Fibroblast of peridontal ligament (primary cell): ENCODE measurements at regions not wholly inside any gene's neighbourhood (a gene's known extent, or its start where the extent isn't known, plus 50 kb on each side); places are given as distances from the start of the nearest gene placed in this dataset.
"Not testable (repeated sequence)": the region's sequence is repeated elsewhere in the genome, so short reads cannot be mapped to it uniquely, and the experiment has no call there.

Experiments
- DNase-seq: peaks from one replicate; pipeline ENCODE4 v3.0.0-alpha.2; 2010; ENCODE audit errors: extremely low read depth

DNA sequence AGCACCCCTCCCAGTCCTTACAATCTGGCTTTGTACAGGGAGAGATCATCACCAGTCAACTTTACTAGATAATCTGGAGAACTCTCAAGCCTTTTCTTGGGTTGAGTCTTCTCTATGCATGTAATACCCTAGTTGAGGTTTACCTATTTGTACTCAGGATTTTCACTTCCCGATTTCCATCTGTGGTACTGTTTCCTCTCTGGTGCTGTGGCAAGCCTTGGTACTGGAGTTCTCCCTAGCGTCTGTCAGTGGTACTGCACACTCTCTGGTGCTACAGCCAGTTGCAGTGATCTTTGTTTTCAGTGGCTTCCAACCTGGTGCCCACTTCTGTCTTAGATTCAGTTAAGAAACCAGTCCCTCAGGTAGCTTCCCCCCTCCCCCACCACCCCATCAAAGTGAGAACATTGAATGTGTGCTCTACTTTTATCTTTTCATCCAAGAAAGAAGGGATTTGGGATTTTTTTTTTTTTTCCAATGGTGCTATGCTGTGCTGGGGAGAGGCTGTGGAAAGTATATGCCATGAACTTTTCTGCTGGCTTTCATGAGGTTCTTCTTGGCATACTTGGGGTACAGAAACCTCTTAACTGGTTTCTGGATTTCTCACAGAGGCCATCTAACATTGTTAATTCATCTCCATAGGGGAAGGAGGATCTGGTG is 69.4 kb upstream of the EVL start:
- no peak for DNase-seq

DNA sequence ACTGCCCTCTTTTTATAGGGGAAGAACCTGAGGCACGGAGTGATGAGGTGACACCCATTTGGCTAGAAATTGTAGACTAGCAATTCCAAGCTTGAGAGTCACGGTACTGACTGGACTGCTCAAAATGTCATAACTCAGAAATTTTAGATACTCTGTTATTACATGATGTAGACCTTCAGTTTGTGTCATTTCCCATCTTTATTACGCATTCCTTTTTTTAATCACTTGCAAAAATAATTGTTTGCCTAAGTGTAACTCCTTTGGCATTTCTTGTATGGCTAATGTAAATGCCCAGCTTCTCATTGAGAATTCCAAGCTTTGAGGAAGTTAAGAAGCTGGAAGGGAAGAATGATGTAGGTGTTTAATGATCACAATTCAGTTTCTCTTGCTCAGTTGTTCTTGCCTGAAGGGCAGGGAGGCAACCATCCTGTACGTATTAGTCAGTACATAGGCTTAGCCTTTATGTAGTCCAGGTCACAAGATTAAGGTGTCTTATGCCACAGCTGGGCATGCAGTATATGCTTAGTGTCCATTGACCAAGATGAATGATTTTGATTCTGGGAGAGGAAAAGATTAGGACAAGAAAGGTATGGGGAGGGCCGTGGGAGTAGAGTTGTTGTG is 68.2 kb upstream of the EVL start:
- DNase-seq, result peak; percentile 28

DNA sequence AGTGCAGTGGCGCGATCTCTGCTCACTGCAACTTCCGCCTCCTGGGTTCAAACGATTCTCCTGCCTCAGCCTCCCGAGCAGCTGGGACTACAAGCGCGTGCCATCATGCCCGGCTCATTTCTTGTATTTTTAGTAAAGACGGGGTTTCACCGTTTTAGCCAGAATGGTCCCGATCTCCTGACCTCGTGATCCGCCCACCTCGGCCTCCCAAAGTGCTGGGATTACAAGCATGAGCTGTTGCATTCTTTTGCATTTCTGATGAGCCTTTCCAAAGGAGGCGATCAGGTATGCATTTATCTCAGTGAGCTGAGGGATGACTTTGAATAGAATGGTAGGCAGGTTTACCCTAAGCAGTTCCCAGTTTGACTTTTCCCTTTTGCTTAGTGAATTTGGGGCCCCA is 64.8 kb upstream of the EVL start:
- not testable (repeated sequence) for DNase-seq

DNA sequence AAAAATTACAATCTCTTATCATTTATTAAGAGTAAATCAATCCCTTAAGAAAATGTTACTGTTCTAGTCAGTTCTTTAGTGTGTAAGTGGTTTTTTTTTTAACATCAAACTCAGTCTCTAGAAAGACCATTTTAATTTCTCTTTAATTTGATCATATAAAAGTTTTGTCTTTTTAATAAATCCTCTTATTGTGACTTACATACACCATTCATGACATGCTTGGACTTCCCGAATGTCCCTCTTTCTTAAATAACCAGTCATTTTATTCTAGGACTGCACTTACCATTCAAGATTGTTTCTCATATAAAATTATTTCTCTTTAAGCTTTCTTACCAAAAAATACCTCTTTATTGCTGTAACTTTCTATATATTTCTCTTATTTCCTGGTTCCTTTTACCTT is 60.8 kb upstream of the EVL start:
- DNase-seq, result no peak

DNA sequence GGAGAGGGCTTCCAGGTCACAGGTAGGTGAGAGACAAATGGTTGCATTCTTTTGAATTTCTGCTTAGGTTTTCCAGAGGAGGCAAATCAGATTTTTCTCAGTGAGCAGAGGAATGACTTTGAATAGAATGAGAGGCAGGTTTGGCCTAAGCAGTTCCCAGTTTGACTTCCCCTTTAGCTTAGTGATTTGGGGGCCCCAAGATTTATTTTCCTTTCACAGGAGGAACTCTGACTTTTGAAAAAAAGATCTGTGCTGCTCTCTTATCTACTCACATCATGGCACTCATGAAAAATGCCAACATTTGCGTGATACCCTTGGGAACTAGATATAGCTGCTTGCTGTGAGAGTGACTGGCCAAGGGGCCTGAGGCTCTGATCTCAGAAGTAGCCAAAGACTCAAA is 58.0 kb upstream of the EVL start:
- DNase-seq, result no peak

DNA sequence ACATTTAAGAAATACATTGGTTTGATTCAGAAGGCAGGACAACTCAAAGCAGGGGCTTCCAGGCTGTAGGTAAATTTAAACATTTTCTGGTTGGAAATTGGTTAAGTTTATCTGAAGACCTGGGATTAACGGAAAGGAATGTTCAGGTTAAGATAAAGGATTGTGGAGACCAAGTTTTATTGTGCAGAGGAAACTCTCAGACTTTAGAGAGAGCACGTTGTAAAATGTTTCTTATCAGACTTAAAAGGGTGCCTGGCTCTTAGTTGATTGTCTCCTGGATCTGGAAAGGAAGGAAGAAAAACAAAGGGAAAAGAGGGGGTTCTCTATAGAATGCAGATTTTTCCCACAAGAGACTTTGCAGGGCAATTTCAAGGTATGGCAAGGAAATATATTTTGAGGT is 55.4 kb upstream of the EVL start:
- DNase-seq, result not testable (repeated sequence)

DNA sequence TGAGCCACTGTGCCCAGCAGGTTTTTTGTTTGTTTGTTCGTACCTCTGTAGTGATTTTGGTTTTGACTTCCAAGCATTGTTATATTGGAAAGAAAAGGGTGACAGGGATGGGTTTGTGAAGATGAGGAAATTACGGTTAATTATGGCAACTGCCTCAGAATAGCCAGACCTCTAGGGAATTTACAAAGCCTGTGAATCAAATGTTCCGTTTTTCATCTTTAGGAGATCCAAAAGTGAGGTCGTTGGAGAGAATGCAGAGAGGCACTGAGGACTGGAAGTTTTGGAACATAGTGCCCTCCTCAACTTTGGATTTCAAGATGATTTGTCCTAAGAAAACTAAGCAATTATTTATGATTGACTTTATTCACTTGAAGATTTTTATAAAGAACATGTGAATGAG is 54.5 kb upstream of the EVL start:
- DNase-seq, result no peak

DNA sequence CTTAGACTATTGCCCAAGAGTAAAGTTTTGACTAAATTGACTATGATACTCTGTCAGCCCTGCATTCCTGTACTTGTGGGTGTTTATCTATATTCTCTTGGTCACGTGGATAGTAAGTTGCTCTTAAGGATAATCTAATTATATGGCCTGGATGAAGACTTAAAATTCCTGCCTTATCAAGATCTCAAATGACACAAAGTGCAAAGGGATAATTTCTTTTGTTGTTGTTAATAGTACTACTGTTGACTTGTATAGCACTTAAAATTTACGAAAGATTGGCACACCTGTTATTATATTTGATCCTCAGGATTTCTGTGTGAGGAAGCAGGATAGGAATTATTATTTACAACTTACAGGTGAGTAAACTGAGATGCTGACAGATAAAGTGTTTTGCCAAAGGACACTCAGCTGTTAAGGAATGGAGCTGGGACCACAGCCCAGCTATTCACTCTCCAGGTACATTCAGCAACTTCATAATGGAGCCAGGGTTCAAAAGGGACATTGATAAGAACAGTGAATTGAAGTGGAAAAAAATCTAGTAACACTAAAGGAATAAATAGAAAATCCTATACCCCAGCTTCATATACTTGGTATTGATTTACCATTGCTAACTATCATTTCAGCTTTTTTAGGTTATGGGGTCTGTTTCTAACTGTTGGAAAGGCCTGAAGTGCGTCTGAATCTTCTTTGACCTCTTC is 53.4 kb upstream of the EVL start:
- no peak for DNase-seq

DNA sequence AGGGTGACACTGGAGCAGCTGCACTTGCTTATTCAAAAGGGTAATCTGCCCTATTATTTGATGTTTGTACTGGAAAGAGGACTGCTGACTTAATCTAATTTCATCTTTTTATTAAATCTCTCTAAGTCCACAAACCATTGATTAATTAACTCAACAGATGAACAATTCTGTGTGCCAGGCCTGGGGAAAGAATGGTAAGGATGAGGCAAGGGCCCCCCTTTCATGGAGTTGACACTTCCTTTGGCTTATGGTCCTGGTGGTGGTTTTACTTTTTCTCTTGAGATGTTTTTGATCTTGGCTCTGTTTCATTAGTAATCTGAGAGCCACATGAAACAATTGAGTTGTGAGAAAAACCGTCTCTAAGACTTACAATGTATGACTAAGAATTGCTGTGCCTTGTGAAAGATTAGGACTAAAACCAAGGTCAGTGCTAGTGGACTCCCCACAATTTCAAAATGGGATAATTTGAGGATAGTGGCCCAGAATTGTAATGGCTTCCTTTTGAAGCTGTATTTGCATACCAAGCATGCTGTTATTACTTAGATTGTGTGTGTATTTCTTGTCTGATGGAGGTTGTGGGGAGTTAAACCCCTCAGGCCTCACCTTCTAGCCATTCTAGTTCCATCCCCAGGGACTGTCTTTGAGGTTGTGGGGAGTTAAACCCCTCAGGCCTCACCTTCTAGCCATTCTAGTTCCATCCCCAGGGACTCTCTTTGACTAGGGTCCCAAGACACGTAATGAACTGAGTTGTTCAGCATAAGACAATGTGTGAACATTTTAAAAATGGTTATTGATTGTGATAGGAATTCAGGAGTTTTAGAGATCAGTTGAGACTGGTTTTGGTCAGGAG is 52.5 kb upstream of the EVL start:
- DNase-seq, result peak; percentile 92

DNA sequence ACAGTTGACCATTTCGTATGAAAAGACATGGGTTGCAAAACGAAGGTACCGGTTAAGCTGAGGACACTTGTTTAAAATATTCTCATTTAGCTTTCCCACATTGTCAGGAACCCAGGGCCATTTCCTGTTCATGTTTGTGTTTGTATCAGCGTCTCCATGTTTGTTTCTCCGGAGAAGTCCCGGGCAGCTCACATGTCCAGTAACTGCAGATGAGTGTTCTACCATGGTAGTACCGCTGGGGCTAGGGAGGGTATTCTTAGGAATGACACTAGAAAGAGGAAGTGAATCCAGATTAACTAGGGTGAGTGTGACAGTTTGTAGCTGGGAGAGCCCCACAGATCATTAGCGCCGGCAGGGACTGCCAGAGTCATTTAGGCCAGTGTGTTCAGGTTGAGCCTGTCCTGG is 50.0 kb upstream of the EVL start:
- no peak for DNase-seq
